GM19324 (cell line): ENCODE measurements at regions not wholly inside any gene's neighbourhood (a gene's known extent, or its start where the extent isn't known, plus 50 kb on each side); places are given as distances from the start of the nearest gene placed in this dataset.

Source experiments
- ATAC-seq: cut with Tn5 transposase; IDR thresholded peaks from one replicate; pipeline ENCODE4 v1.9.1; 2021; ENCODE audit warnings: mild to moderate bottlenecking, moderate library complexity; ENCODE audit not compliant: unreplicated experiment, low FRiP score

GRCh38 chr2:16120591-16121180 is 180.3 kb downstream of the MYCN start:
- ATAC-seq = no peak

- no peak for ATAC-seq
Observed at GRCh38 chr2:16119741-16120140, 179.4 kb downstream of the MYCN start.

GRCh38 chr2:16118611-16119590 is 178.6 kb downstream of the MYCN start:
- ATAC-seq = no peak

- ATAC-seq = no peak
Observed at GRCh38 chr2:16117791-16118610, 177.7 kb downstream of the MYCN start.

- ATAC-seq = no peak
Observed at GRCh38 chr2:16117021-16117700, 176.8 kb downstream of the MYCN start.

- ATAC-seq = no peak
Observed at GRCh38 chr2:16115881-16116830, 175.8 kb downstream of the MYCN start.

- no peak for ATAC-seq
Observed at GRCh38 chr2:16115291-16115690, 174.9 kb downstream of the MYCN start.

GRCh38 chr2:16114836-16115235 is 174.5 kb downstream of the MYCN start:
- ATAC-seq = no peak

GRCh38 chr2:16114070-16114469 is 173.7 kb downstream of the MYCN start:
- no peak for ATAC-seq

GRCh38 chr2:16113568-16113967 is 173.2 kb downstream of the MYCN start:
- ATAC-seq = no peak

GRCh38 chr2:16112972-16113560 is 172.7 kb downstream of the MYCN start:
- ATAC-seq = no peak

GRCh38 chr2:16112251-16112971 is 172.1 kb downstream of the MYCN start:
- no peak for ATAC-seq

- ATAC-seq = no peak
Observed at GRCh38 chr2:16111838-16112210, 171.5 kb downstream of the MYCN start.

GRCh38 chr2:16109821-16110310 is 169.5 kb downstream of the MYCN start:
- ATAC-seq = no peak

- ATAC-seq = no peak
Observed at GRCh38 chr2:16109368-16109820, 169.0 kb downstream of the MYCN start.

- no peak for ATAC-seq
Observed at GRCh38 chr2:16107246-16107645, 166.9 kb downstream of the MYCN start.

GRCh38 chr2:16106619-16107018 is 166.3 kb downstream of the MYCN start:
- ATAC-seq = no peak

- ATAC-seq = no peak
Observed at GRCh38 chr2:16105669-16106281, 165.4 kb downstream of the MYCN start.
